Activated naive CD8-positive, alpha-beta T cell (primary cell): ENCODE measurements at regions not wholly inside any gene's neighbourhood (a gene's known extent, or its start where the extent isn't known, plus 50 kb on each side); places are given as distances from the start of the nearest gene placed in this dataset.
"Not testable (repeated sequence)": the region's sequence is repeated elsewhere in the genome, so short reads cannot be mapped to it uniquely, and the experiment has no call there.

Experiments used
- H3K27ac Mint-ChIP-seq: one replicate; pipeline ENCODE4 v1.8.0; 2021; ENCODE audit warnings: mixed read lengths
- H3K27me3 Mint-ChIP-seq: one replicate; pipeline ENCODE4 v1.8.0; 2021; ENCODE audit warnings: mixed read lengths
- H3K36me3 Mint-ChIP-seq: one replicate; pipeline ENCODE4 v1.8.0; 2021; ENCODE audit warnings: mixed read lengths
- H3K4me1 Mint-ChIP-seq: one replicate; pipeline ENCODE4 v1.8.0; 2021; ENCODE audit warnings: low read depth, mixed read lengths
- H3K4me3 Mint-ChIP-seq: one replicate; pipeline ENCODE4 v1.8.0; 2021; ENCODE audit warnings: mild to moderate bottlenecking, mixed read lengths
- H3K9me3 Mint-ChIP-seq: one replicate; pipeline ENCODE4 v1.8.0; 2021; ENCODE audit warnings: low read depth, mixed read lengths

- H3K27ac Mint-ChIP-seq: no peak overlapping the region
- no peaks in the 10 kb centered on the region for H3K9me3 Mint-ChIP-seq
- no peaks in the 10 kb centered on the region for H3K4me1 Mint-ChIP-seq
- no peaks in the 10 kb centered on the region for H3K36me3 Mint-ChIP-seq
- H3K27me3 Mint-ChIP-seq: no peaks in the 10 kb centered on the region
- H3K4me3 Mint-ChIP-seq: no peak overlapping the region
Measured at GRCh38 chrY:19644889-19645638, 99.5 kb downstream of the KDM5D start.

- Mint-ChIP-seq H3K27ac (no peak overlapping the region), H3K36me3 (no peaks in the 10 kb centered on the region)
Measured at GRCh38 chrY:19637651-19638347, 106.7 kb downstream of the KDM5D start.

GRCh38 chrY:19628926-19629325 lies 115.6 kb downstream of the KDM5D start:
- Mint-ChIP-seq H3K9me3 (no peaks in the 10 kb centered on the region), H3K4me1 (no peaks in the 10 kb centered on the region), H3K36me3 (peaks cover 2% of the 10 kb centered on the region), H3K27me3 (no peaks in the 10 kb centered on the region), H3K27ac (no peak overlapping the region), H3K4me3 (no peak overlapping the region)

More at GRCh38 chrY:19637651-19638347, 106.7 kb downstream of the KDM5D start:
- Mint-ChIP-seq H3K9me3 (no peaks in the 10 kb centered on the region), H3K27me3 (no peaks in the 10 kb centered on the region), H3K4me3 (no peak overlapping the region), H3K4me1 (no peaks in the 10 kb centered on the region)

- Mint-ChIP-seq H3K36me3 (no peaks in the 10 kb centered on the region), H3K4me1 (no peaks in the 10 kb centered on the region), H3K27me3 (no peaks in the 10 kb centered on the region), H3K27ac (no peak overlapping the region), H3K9me3 (no peaks in the 10 kb centered on the region), H3K4me3 (no peak overlapping the region)
Measured at GRCh38 chrY:19622392-19622791, 122.1 kb downstream of the KDM5D start.

- H3K36me3 Mint-ChIP-seq: no peaks in the 10 kb centered on the region
- H3K9me3 Mint-ChIP-seq: no peaks in the 10 kb centered on the region
- H3K27me3 Mint-ChIP-seq: no peaks in the 10 kb centered on the region
- H3K27ac Mint-ChIP-seq: no peak overlapping the region
- H3K4me3 Mint-ChIP-seq: no peak overlapping the region
- no peaks in the 10 kb centered on the region for H3K4me1 Mint-ChIP-seq
Measured at GRCh38 chrY:19621756-19622155, 122.8 kb downstream of the KDM5D start.

- no peaks in the 10 kb centered on the region for H3K27me3 Mint-ChIP-seq
- H3K9me3 Mint-ChIP-seq: no peaks in the 10 kb centered on the region
- peaks cover 3% of the 10 kb centered on the region for H3K36me3 Mint-ChIP-seq
- H3K4me1 Mint-ChIP-seq: peaks cover 4% of the 10 kb centered on the region
- no peak overlapping the region for H3K4me3 Mint-ChIP-seq
- H3K27ac Mint-ChIP-seq: peak overlapping the region; percentile 68
Measured at GRCh38 chrY:19601113-19601512, 143.4 kb downstream of the KDM5D start.

- peak overlapping the region; percentile 22 for H3K27ac Mint-ChIP-seq
- no peaks in the 10 kb centered on the region for H3K9me3 Mint-ChIP-seq
- H3K4me1 Mint-ChIP-seq: peaks cover 4% of the 10 kb centered on the region
- peaks cover 3% of the 10 kb centered on the region for H3K36me3 Mint-ChIP-seq
- no peak overlapping the region for H3K4me3 Mint-ChIP-seq
- no peaks in the 10 kb centered on the region for H3K27me3 Mint-ChIP-seq
Measured at GRCh38 chrY:19600711-19601110, 143.8 kb downstream of the KDM5D start.

- Mint-ChIP-seq H3K9me3 (no peaks in the 10 kb centered on the region), H3K4me1 (peaks cover 19% of the 10 kb centered on the region), H3K4me3 (no peak overlapping the region), H3K36me3 (peaks cover 3% of the 10 kb centered on the region), H3K27me3 (no peaks in the 10 kb centered on the region), H3K27ac (no peak overlapping the region)
Measured at GRCh38 chrY:19590235-19590634, 154.3 kb downstream of the KDM5D start.

- H3K9me3 Mint-ChIP-seq: no peaks in the 10 kb centered on the region
- H3K4me1 Mint-ChIP-seq: peaks cover 25% of the 10 kb centered on the region
- H3K27me3 Mint-ChIP-seq: no peaks in the 10 kb centered on the region
- no peak overlapping the region for H3K4me3 Mint-ChIP-seq
- H3K36me3 Mint-ChIP-seq: peaks cover 7% of the 10 kb centered on the region
- no peak overlapping the region for H3K27ac Mint-ChIP-seq
Measured at GRCh38 chrY:19589664-19590063, 154.9 kb downstream of the KDM5D start.

GRCh38 chrY:19587311-19587710 lies 157.2 kb downstream of the KDM5D start:
- Mint-ChIP-seq H3K27me3 (no peaks in the 10 kb centered on the region), H3K4me1 (peaks cover 37% of the 10 kb centered on the region), H3K27ac (no peak overlapping the region), H3K4me3 (no peak overlapping the region), H3K9me3 (no peaks in the 10 kb centered on the region), H3K36me3 (peaks cover 10% of the 10 kb centered on the region)

- Mint-ChIP-seq H3K4me3 (peak overlapping the region; percentile 56), H3K4me1 (peaks cover 56% of the 10 kb centered on the region)
- H3K27me3 Mint-ChIP-seq, H3K36me3 Mint-ChIP-seq, H3K9me3 Mint-ChIP-seq, H3K27ac Mint-ChIP-seq: not testable (repeated sequence)
Measured at GRCh38 chrY:19580990-19581389, 163.5 kb downstream of the KDM5D start.

GRCh38 chrY:19578281-19578874 lies 166.1 kb downstream of the KDM5D start:
- Mint-ChIP-seq H3K27me3 (no peaks in the 10 kb centered on the region), H3K9me3 (no peaks in the 10 kb centered on the region), H3K36me3 (no peaks in the 10 kb centered on the region), H3K27ac (no peak overlapping the region), H3K4me3 (no peak overlapping the region), H3K4me1 (peaks cover 58% of the 10 kb centered on the region)

GRCh38 chrY:19577250-19577649 lies 167.3 kb downstream of the KDM5D start:
- H3K4me1 Mint-ChIP-seq: peaks cover 61% of the 10 kb centered on the region

GRCh38 chrY:19574939-19575338 lies 169.6 kb downstream of the KDM5D start:
- H3K27me3 Mint-ChIP-seq: no peaks in the 10 kb centered on the region
- H3K4me3 Mint-ChIP-seq: no peak overlapping the region
- H3K4me1 Mint-ChIP-seq: peaks cover 64% of the 10 kb centered on the region
- no peak overlapping the region for H3K27ac Mint-ChIP-seq
- H3K36me3 Mint-ChIP-seq: peaks cover 7% of the 10 kb centered on the region
- H3K9me3 Mint-ChIP-seq: no peaks in the 10 kb centered on the region

More at GRCh38 chrY:19577250-19577649, 167.3 kb downstream of the KDM5D start:
- Mint-ChIP-seq H3K4me3 (no peak overlapping the region), H3K27me3 (no peaks in the 10 kb centered on the region), H3K27ac (no peak overlapping the region), H3K9me3 (no peaks in the 10 kb centered on the region), H3K36me3 (peaks cover 3% of the 10 kb centered on the region)

GRCh38 chrY:19573646-19574045 lies 170.9 kb downstream of the KDM5D start:
- Mint-ChIP-seq H3K36me3 (peaks cover 9% of the 10 kb centered on the region), H3K27me3 (no peaks in the 10 kb centered on the region), H3K27ac (no peak overlapping the region), H3K4me1 (peaks cover 59% of the 10 kb centered on the region), H3K9me3 (no peaks in the 10 kb centered on the region), H3K4me3 (no peak overlapping the region)
